Stimulated activated CD8-positive, alpha-beta memory T cell treated with anti-CD3 and anti-CD28 coated beads, Interleukin-2, amount 100 ng/mL, for 48 hours (primary cell): ENCODE measurements at regions not wholly inside any gene's neighbourhood (a gene's known extent, or its start where the extent isn't known, plus 50 kb on each side); places are given as distances from the start of the nearest gene placed in this dataset.
"Not testable (repeated sequence)": the region's sequence is repeated elsewhere in the genome, so short reads cannot be mapped to it uniquely, and the experiment has no call there.

Experiments used
- DNase-seq, 2 donors: peaks; one replicate each; pipeline ENCODE4 v3.0.0-alpha.2; 2020; ENCODE audit warnings: low read depth in 2 of 2

- no peak for DNase-seq
Measured at GRCh38 chr5:173667702-173668101, 51.3 kb upstream of the BOD1 start.

GRCh38 chr5:173668245-173668800 lies 51.9 kb upstream of the BOD1 start:
- DNase-seq = no peak

GRCh38 chr5:173668910-173669309 lies 52.5 kb upstream of the BOD1 start:
- DNase-seq = no peak

GRCh38 chr5:173669483-173669882 lies 53.0 kb upstream of the BOD1 start:
- no peak for DNase-seq

GRCh38 chr5:173670130-173670651 lies 53.7 kb upstream of the BOD1 start:
- DNase-seq = no peak

- no peak for DNase-seq
Measured at GRCh38 chr5:173670791-173671120, 54.3 kb upstream of the BOD1 start.

- DNase-seq = no peak
Measured at GRCh38 chr5:173671121-173671949, 54.9 kb upstream of the BOD1 start.

GRCh38 chr5:173672166-173672565 lies 55.7 kb upstream of the BOD1 start:
- no peak for DNase-seq

- no peak for DNase-seq
Measured at GRCh38 chr5:173672891-173673290, 56.4 kb upstream of the BOD1 start.

GRCh38 chr5:173673295-173674101 lies 57.0 kb upstream of the BOD1 start:
- no peak for DNase-seq

- no peak for DNase-seq
Measured at GRCh38 chr5:173675287-173675996, 59.0 kb upstream of the BOD1 start.

GRCh38 chr5:173676375-173676774 lies 59.9 kb upstream of the BOD1 start:
- DNase-seq = no peak

GRCh38 chr5:173677125-173677672 lies 60.7 kb upstream of the BOD1 start:
- DNase-seq = no peak

- DNase-seq = no peak
Measured at GRCh38 chr5:173679909-173680630, 63.6 kb upstream of the BOD1 start.

- no peak for DNase-seq
Measured at GRCh38 chr5:173680660-173681242, 64.3 kb upstream of the BOD1 start.

GRCh38 chr5:173682313-173682712 lies 65.9 kb upstream of the BOD1 start:
- DNase-seq = no peak

- not testable (repeated sequence) for DNase-seq
Measured at GRCh38 chr5:173684535-173684934, 68.1 kb upstream of the BOD1 start.

- no peak for DNase-seq
Measured at GRCh38 chr5:173686950-173687349, 70.5 kb upstream of the BOD1 start.

GRCh38 chr5:173688703-173689102 lies 72.3 kb upstream of the BOD1 start:
- no peak for DNase-seq

- DNase-seq = no peak
Measured at GRCh38 chr5:173689171-173689736, 72.8 kb upstream of the BOD1 start.
